Endothelial cell of umbilical vein (primary cell): ENCODE measurements at regions not wholly inside any gene's neighbourhood (a gene's known extent, or its start where the extent isn't known, plus 50 kb on each side); places are given as distances from the start of the nearest gene placed in this dataset.

Experiments used
- BruUV-seq: library from RNA; stranded (reverse); fragments of 400-500 nt; replicated peaks from 2 replicates; lab custom pipeline; 2021; lab: Mats Ljungman, UMichigan
- CTCF ChIA-PET: fragments of 300-600, 350-600 bp; sonication (Branson Sonifier 250); formaldehyde crosslinking; loops from one replicate; lab custom pipeline; 2021; ENCODE audit warnings: antibody characterized with exemption, inconsistent platforms; lab: Charles Lee
- POLR2A ChIA-PET: fragments of 300-600, 350-600 bp; sonication (Branson Sonifier 250); formaldehyde crosslinking; loops from one replicate; lab custom pipeline; 2021; ENCODE audit warnings: antibody characterized with exemption, inconsistent platforms; lab: Charles Lee
- DNase-seq: peaks from one replicate; pipeline ENCODE4 v3.0.0-alpha.2; 2011; ENCODE audit warnings: low read depth, low spot score
- FAIRE-seq: peaks from 2 replicates; lab custom pipeline; 2011; peaks lifted over from hg19 to GRCh38; lab: Jason Lieb, UNC
- H2AFZ ChIP-seq: 2 replicates; pipeline ENCODE4 v1.6.0; 2012; ENCODE audit warnings: low read depth, low read length, control low read depth, inconsistent platforms
- H3K27ac ChIP-seq: 2 replicates; pipeline ENCODE4 v1.5.1; 2011; ENCODE audit warnings: low read depth, mild to moderate bottlenecking, control low read depth, low read length, moderate library complexity; ENCODE audit not compliant: insufficient read depth
- H3K27me3 ChIP-seq, 2 experiments: 2 replicates each; pipeline versions ENCODE4 v1.6.0 to v1.6.1; 2011; ENCODE audit warnings: low read length in 2 of 2, mixed read lengths in 1 of 2; ENCODE audit not compliant: control insufficient read depth in 2 of 2, insufficient read depth in 2 of 2
- H3K36me3 ChIP-seq, 2 experiments: 2 replicates in 1 of 2; 3 replicates in 1 of 2; pipeline ENCODE4 v1.5.1; 2011; ENCODE audit warnings: low read length in 2 of 2, mild to moderate bottlenecking in 1 of 2, moderate library complexity in 1 of 2; ENCODE audit not compliant: control insufficient read depth in 2 of 2, insufficient read depth in 2 of 2; ENCODE audit errors: extremely low read depth in 1 of 2
- H3K4me1 ChIP-seq: 3 replicates; pipeline ENCODE4 v1.5.1; 2011; ENCODE audit warnings: mild to moderate bottlenecking, low read length; ENCODE audit not compliant: control insufficient read depth, insufficient read depth; ENCODE audit errors: extremely low read depth
- H3K4me2 ChIP-seq: 2 replicates; pipeline ENCODE4 v1.6.1; 2011; ENCODE audit warnings: low read length, control low read depth, mixed read lengths; ENCODE audit not compliant: insufficient read depth
- H3K4me3 ChIP-seq, 3 experiments: fragments of 200-600 bp in 1 of 3; sonication (generic), shearing (Covaris generic) in 1 of 3; replicated peaks in 1 of 3; 2 replicates each; pipeline ENCODE4 v1.5.1; 2011 to 2016; ENCODE audit warnings: control low read depth in 3 of 3, low read length in 3 of 3, mild to moderate bottlenecking in 2 of 3, inconsistent platforms in 1 of 3, low read depth in 1 of 3, moderate library complexity in 1 of 3; ENCODE audit not compliant: insufficient read depth in 1 of 3
- H3K79me2 ChIP-seq: 2 replicates; pipeline ENCODE4 v1.6.0; 2012; ENCODE audit warnings: low read length, inconsistent platforms; ENCODE audit not compliant: control insufficient read depth, insufficient read depth
- H3K9ac ChIP-seq: replicated peaks from 2 replicates; pipeline ENCODE3; 2011; ENCODE audit warnings: low read length, control low read depth; ENCODE audit not compliant: insufficient read depth; ENCODE audit errors: extremely low read depth
- H3K9me1 ChIP-seq: replicated peaks from 3 replicates; pipeline ENCODE4 v1.6.0; 2011; ENCODE audit warnings: mild to moderate bottlenecking, low read length; ENCODE audit not compliant: control insufficient read depth, insufficient read depth; ENCODE audit errors: extremely low read depth
- H3K9me3 ChIP-seq: replicated peaks from 2 replicates; pipeline ENCODE4 v1.5.1; 2012; ENCODE audit warnings: low read length, inconsistent platforms; ENCODE audit not compliant: control insufficient read depth, insufficient read depth
- H4K20me1 ChIP-seq: replicated peaks from 2 replicates; pipeline ENCODE3; 2011; ENCODE audit warnings: mild to moderate bottlenecking, low read length; ENCODE audit not compliant: control insufficient read depth, insufficient read depth; ENCODE audit errors: extremely low read depth
- GATA2 ChIP-seq: IDR thresholded peaks from 2 replicates; pipeline ENCODE4 v1.7.0; 2011; ENCODE audit warnings: low read depth, mild to moderate bottlenecking, moderate library complexity, mixed read lengths, low read length; ENCODE audit not compliant: insufficient read length, insufficient read depth
- JUN ChIP-seq: IDR thresholded peaks from 2 replicates; pipeline ENCODE4 v1.6.1; 2011; ENCODE audit warnings: borderline replicate concordance, low read depth; ENCODE audit not compliant: insufficient read length, insufficient read depth
- POLR2AphosphoS5 ChIP-seq: IDR thresholded peaks from 2 replicates; pipeline ENCODE4 v1.6.1; 2012; ENCODE audit warnings: low read depth, mild to moderate bottlenecking, control low read depth, low read length, moderate library complexity; ENCODE audit not compliant: insufficient read depth
- dilution Hi-C: fragments of 300-500 bp; cut with MboI; formaldehyde crosslinking; loops from one replicate; pipeline ENCODE4 v1.15.0; 2019; ENCODE audit warnings: low sequenced_read_pairs; ENCODE audit not compliant: extremely low pct_ligation_motif_present
- intact Hi-C: fragments of 100-400 bp; cut with micrococcal nuclease; formaldehyde crosslinking; loops from one replicate; pipeline ENCODE4 v1.10.0; 2022
- TF ChIP-seq, protein P1 (sequence below), 2 donors: IDR thresholded peaks; 1 replicate in 1 of 2; 2 replicates in 1 of 2; pipeline ENCODE4 v1.5.1; 2011; ENCODE audit warnings: low read length in 2 of 2, mild to moderate bottlenecking in 2 of 2, moderate library complexity in 2 of 2, control low read depth in 1 of 2, inconsistent platforms in 1 of 2, low read depth in 1 of 2; ENCODE audit not compliant: insufficient read depth in 1 of 2; ENCODE audit errors: extremely low read depth in 1 of 2

DNA sequence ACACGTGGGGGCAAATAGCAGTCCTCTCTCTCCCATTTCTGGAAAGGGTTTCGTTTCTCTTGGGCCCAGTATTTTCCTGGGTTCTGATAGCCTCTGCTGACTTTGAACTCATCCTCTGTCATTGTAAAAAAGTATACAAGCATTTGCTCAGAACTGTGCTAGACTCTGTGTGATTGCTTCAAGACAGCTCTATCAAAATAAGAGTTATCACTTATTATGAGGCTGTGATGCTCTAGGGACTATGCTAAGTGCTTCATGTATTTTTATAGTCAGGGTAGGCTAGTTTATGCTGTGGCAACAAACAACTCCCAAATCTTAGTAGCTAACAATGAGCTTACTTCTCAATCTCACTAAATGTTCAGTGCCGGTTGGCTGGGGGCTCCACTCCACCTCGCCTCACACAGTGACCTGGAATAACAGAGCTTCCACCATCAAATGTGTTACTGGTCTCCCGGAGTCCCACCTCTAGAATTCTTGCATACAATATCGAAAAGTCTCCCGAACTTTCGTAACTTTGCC, 110.8 kb upstream of the CDC42EP3 start:
- intact Hi-C loops = no loop called here
- Histone ChIP-seq H3K9me1 (no peaks in the 10 kb centered on the region), H3K27ac (no peak overlapping the region), H3K27me3 (no peaks in the 10 kb centered on the region), H4K20me1 (no peaks in the 10 kb centered on the region), H3K36me3 (no peaks in the 10 kb centered on the region), H3K4me3 (no peak overlapping the region), H3K79me2 (no peaks in the 10 kb centered on the region), H3K9me3 (no peaks in the 10 kb centered on the region), H3K4me2 (no peak overlapping the region), H3K4me1 (peaks cover 27% of the 10 kb centered on the region), H2AFZ (no peak overlapping the region), H3K9ac (no peak overlapping the region)
- TF ChIP-seq GATA2 (no peak), JUN (no peak), POLR2AphosphoS5 (no peak)
- TF ChIP-seq, protein P1, sequence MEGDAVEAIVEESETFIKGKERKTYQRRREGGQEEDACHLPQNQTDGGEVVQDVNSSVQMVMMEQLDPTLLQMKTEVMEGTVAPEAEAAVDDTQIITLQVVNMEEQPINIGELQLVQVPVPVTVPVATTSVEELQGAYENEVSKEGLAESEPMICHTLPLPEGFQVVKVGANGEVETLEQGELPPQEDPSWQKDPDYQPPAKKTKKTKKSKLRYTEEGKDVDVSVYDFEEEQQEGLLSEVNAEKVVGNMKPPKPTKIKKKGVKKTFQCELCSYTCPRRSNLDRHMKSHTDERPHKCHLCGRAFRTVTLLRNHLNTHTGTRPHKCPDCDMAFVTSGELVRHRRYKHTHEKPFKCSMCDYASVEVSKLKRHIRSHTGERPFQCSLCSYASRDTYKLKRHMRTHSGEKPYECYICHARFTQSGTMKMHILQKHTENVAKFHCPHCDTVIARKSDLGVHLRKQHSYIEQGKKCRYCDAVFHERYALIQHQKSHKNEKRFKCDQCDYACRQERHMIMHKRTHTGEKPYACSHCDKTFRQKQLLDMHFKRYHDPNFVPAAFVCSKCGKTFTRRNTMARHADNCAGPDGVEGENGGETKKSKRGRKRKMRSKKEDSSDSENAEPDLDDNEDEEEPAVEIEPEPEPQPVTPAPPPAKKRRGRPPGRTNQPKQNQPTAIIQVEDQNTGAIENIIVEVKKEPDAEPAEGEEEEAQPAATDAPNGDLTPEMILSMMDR (IDR thresholded peaks at IDR 0.05; ENCODE audit: extremely low read depth in 1 of 2, insufficient read depth in 1 of 2, low read depth in 1 of 2, low read length in 2 of 2) = no peak
- FAIRE-seq (no peak), DNase-seq (no peak)
- ChIA-PET POLR2A (no interaction called here), CTCF (interaction anchor here (0.7 to 1.7 kb wide), 7 partner anchors 13 to 402 kb away, joined by 3 to 7 read pairs (median 3); no protein-coding TSS in a partner anchor)
- no TSS peak for BruUV-seq
- dilution Hi-C loops = no loop called here
